ENCODE measurements at regions not wholly inside any gene's neighbourhood (a gene's known extent, or its start where the extent isn't known, plus 50 kb on each side); places are given as distances from the start of the nearest gene placed in this dataset.

- no peak for TF ChIP-seq RARB (CRISPR knock-in tag; IDR thresholded peaks at IDR 0.05)
- no peak for TF ChIP-seq PPARA (CRISPR knock-in tag; IDR thresholded peaks at IDR 0.05; ENCODE audit: borderline replicate concordance)
- TF ChIP-seq, protein P1, sequence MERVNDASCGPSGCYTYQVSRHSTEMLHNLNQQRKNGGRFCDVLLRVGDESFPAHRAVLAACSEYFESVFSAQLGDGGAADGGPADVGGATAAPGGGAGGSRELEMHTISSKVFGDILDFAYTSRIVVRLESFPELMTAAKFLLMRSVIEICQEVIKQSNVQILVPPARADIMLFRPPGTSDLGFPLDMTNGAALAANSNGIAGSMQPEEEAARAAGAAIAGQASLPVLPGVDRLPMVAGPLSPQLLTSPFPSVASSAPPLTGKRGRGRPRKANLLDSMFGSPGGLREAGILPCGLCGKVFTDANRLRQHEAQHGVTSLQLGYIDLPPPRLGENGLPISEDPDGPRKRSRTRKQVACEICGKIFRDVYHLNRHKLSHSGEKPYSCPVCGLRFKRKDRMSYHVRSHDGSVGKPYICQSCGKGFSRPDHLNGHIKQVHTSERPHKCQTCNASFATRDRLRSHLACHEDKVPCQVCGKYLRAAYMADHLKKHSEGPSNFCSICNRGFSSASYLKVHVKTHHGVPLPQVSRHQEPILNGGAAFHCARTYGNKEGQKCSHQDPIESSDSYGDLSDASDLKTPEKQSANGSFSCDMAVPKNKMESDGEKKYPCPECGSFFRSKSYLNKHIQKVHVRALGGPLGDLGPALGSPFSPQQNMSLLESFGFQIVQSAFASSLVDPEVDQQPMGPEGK (CRISPR knock-in tag; IDR thresholded peaks at IDR 0.05; ENCODE audit: borderline replicate concordance), result no peak
- TF ChIP-seq TCF4 (CRISPR knock-in tag; IDR thresholded peaks at IDR 0.05; ENCODE audit: borderline replicate concordance), result no peak
- no peak for TF ChIP-seq ZFP30 (CRISPR knock-in tag; IDR thresholded peaks at IDR 0.05)
- no peak for TF ChIP-seq ARNTL (CRISPR knock-in tag; IDR thresholded peaks at IDR 0.05; ENCODE audit: borderline replicate concordance, low read depth)
- TF ChIP-seq ZNF70 (CRISPR knock-in tag; IDR thresholded peaks at IDR 0.05), result no peak
- TF ChIP-seq ESRRG (CRISPR knock-in tag; IDR thresholded peaks at IDR 0.05), result no peak
- TF ChIP-seq ZNF8 (CRISPR knock-in tag; IDR thresholded peaks at IDR 0.05), result no peak
- no peak for TF ChIP-seq CSDC2 (CRISPR knock-in tag; IDR thresholded peaks at IDR 0.05)
- TF ChIP-seq, protein P2, sequence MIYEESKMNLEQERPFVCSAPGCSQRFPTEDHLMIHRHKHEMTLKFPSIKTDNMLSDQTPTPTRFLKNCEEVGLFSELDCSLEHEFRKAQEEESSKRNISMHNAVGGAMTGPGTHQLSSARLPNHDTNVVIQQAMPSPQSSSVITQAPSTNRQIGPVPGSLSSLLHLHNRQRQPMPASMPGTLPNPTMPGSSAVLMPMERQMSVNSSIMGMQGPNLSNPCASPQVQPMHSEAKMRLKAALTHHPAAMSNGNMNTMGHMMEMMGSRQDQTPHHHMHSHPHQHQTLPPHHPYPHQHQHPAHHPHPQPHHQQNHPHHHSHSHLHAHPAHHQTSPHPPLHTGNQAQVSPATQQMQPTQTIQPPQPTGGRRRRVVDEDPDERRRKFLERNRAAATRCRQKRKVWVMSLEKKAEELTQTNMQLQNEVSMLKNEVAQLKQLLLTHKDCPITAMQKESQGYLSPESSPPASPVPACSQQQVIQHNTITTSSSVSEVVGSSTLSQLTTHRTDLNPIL (CRISPR knock-in tag; IDR thresholded peaks at IDR 0.05; ENCODE audit: low read depth), result no peak
- TF ChIP-seq TOX (CRISPR knock-in tag; IDR thresholded peaks at IDR 0.05; ENCODE audit: borderline replicate concordance), result no peak
- no peak for TF ChIP-seq ZNF565 (CRISPR knock-in tag; conservative IDR thresholded peaks at IDR 0.05; ENCODE audit: low read depth)
Observed at GRCh38 chr5:167821151-167821550, 470.3 kb upstream of the WWC1 start.

Data from SK-N-SH treated with all-trans-retinoic acid at 6 μM for 48 hours (cell line).